ENCODE measurements at regions not wholly inside any gene's neighbourhood (a gene's known extent, or its start where the extent isn't known, plus 50 kb on each side); places are given as distances from the start of the nearest gene placed in this dataset.
"Not testable (repeated sequence)": the region's sequence is repeated elsewhere in the genome, so short reads cannot be mapped to it uniquely, and the experiment has no call there.

GRCh38 chrY:7515812-7516211, 604.3 kb upstream of the AMELY start:
- Histone ChIP-seq H3K27me3 (no peaks in the 10 kb centered on the region), H3K36me3 (no peaks in the 10 kb centered on the region), H3K9me3 (no peaks in the 10 kb centered on the region), H3K4me1 (no peaks in the 10 kb centered on the region), H3K27ac (no peak overlapping the region), H3K4me3 (no peak overlapping the region)
- DNase-seq = no peak
- intact Hi-C loops (cut with DNase I) = no loop called here
- ATAC-seq = no peak
- TF ChIP-seq, protein P1, sequence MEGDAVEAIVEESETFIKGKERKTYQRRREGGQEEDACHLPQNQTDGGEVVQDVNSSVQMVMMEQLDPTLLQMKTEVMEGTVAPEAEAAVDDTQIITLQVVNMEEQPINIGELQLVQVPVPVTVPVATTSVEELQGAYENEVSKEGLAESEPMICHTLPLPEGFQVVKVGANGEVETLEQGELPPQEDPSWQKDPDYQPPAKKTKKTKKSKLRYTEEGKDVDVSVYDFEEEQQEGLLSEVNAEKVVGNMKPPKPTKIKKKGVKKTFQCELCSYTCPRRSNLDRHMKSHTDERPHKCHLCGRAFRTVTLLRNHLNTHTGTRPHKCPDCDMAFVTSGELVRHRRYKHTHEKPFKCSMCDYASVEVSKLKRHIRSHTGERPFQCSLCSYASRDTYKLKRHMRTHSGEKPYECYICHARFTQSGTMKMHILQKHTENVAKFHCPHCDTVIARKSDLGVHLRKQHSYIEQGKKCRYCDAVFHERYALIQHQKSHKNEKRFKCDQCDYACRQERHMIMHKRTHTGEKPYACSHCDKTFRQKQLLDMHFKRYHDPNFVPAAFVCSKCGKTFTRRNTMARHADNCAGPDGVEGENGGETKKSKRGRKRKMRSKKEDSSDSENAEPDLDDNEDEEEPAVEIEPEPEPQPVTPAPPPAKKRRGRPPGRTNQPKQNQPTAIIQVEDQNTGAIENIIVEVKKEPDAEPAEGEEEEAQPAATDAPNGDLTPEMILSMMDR (IDR thresholded peaks at IDR 0.05) = no peak

GRCh38 chrY:7502896-7503295, 591.3 kb upstream of the AMELY start:
- H3K27ac ChIP-seq = no peak overlapping the region
- H3K4me3 ChIP-seq = no peak overlapping the region
- H3K27me3 ChIP-seq = no peaks in the 10 kb centered on the region
- intact Hi-C loops (cut with DNase I) = no loop called here
- H3K36me3 ChIP-seq = no peaks in the 10 kb centered on the region
- no peak for ATAC-seq
- H3K9me3 ChIP-seq = no peaks in the 10 kb centered on the region
- no peaks in the 10 kb centered on the region for H3K4me1 ChIP-seq
- DNase-seq = no peak
- TF ChIP-seq, protein P1 (IDR thresholded peaks at IDR 0.05) = no peak

DNA sequence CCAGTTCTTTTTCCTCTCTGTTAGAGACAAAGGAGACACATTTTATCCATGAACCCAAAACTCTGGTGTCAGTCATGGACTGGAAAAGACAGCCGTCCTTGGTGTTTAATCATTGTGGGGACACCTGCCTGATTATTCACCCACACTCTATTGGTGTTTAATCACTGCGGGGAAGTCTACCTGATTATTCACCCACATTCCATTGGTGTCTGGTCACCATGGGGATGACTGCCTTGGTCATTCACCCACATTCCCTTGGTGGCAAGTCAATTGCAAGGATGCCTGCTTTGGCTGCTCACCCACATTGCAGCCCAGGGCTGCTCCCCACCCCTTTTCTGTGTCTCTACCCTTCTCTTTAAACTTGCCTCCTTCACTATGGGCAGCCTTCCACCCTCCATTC, 589.7 kb upstream of the AMELY start:
- Histone ChIP-seq H3K27ac (no peak overlapping the region), H3K4me3 (no peak overlapping the region), H3K4me1 (no peaks in the 10 kb centered on the region), H3K36me3 (no peaks in the 10 kb centered on the region), H3K9me3 (no peaks in the 10 kb centered on the region), H3K27me3 (no peaks in the 10 kb centered on the region)
- ATAC-seq = no peak
- TF ChIP-seq, protein P1 (IDR thresholded peaks at IDR 0.05) = no peak
- intact Hi-C loops (cut with DNase I) = no loop called here
- no peak for DNase-seq

DNA sequence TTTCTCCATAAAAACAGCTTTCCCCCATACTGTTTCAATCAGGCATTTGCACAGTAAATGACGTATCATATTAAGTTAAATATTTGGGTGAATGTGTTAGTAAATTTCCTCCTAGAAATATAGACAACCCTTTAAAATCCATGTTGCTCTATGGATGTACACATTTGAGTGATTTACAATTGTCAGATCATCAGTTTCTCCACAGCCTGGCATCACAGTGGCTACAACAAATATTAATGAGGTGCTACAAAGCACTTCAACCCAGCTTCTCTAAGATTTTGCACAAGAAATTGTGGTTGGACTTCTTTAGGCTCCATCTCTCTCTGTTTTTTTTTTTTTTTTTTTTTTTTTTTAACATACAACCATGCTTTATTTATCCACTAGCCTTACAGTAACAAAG, 584.4 kb upstream of the AMELY start:
- no peaks in the 10 kb centered on the region for H3K9me3 ChIP-seq
- no peak for ATAC-seq

GRCh38 chrY:7484455-7485285, 573.1 kb upstream of the AMELY start:
- intact Hi-C loops (cut with DNase I); H3K9me3 ChIP-seq; H3K36me3 ChIP-seq; DNase-seq; ATAC-seq; H3K27ac ChIP-seq; H3K4me3 ChIP-seq; H3K27me3 ChIP-seq; H3K4me1 ChIP-seq: not testable (repeated sequence)

More for the DNA sequence above, 584.4 kb upstream of the AMELY start:
- no peaks in the 10 kb centered on the region for H3K27me3 ChIP-seq
- no peak overlapping the region for H3K27ac ChIP-seq
- no peak for DNase-seq
- no peak overlapping the region for H3K4me3 ChIP-seq
- intact Hi-C loops (cut with DNase I) = no loop called here
- no peaks in the 10 kb centered on the region for H3K36me3 ChIP-seq
- no peaks in the 10 kb centered on the region for H3K4me1 ChIP-seq
- TF ChIP-seq, protein P1 (IDR thresholded peaks at IDR 0.05) = no peak

DNA sequence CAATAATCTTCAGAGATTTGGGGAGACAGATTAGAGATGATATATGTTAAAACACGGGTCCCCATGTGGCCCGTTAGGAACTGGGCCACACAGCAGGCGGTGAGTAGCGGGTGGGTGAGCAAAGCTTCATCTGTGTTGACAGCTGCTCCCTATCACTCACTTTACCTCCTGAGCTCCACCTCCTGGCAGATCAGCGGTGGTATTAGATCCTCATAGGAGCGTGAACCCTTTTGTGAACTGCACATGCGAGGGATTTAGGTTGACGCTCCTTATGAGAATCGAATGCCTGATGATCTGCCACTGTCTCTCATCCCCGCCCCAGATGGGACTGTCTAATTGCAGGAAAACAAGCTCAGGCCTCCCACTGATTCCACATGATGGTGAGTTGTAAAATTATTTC, 560.4 kb upstream of the AMELY start:
- Histone ChIP-seq H3K36me3 (no peaks in the 10 kb centered on the region), H3K27ac (no peak overlapping the region), H3K27me3 (no peaks in the 10 kb centered on the region), H3K4me3 (no peak overlapping the region), H3K9me3 (no peaks in the 10 kb centered on the region), H3K4me1 (no peaks in the 10 kb centered on the region)
- TF ChIP-seq, protein P1 (IDR thresholded peaks at IDR 0.05) = no peak
- intact Hi-C loops (cut with DNase I) = no loop called here
- ATAC-seq (no peak), DNase-seq (no peak)
